ENCODE measurements at regions not wholly inside any gene's neighbourhood (a gene's known extent, or its start where the extent isn't known, plus 50 kb on each side); places are given as distances from the start of the nearest gene placed in this dataset.
A peak's percentile ranks its signal among the peaks of the same experiment; 100 is the strongest.

DNA sequence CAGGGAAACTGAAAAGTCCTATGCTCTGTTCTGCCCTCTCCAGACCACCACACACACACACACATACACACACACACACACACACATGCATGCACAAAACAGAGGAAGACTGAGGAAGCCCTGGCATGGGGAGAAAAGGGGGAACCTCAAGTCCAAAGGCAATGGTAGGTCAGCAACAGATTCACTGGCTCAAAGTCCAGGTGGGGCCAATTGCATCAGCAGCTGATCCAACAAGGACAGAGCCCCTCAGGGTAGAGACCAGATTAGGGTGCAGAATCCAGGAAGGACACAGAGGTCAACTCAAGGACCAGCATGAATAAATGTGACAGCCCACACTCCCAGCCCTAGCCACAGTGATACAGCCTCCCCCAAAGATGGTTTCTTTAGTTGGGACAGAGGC lies 425.0 kb upstream of the SOX5 start:
- peaks cover 13 to 32% of the 10 kb centered on the region in 2 experiments for H3K79me1 ChIP-seq (ENCODE audit: low read depth in 1 of 2, low read length in 2 of 2)
- H2AFZ ChIP-seq (replicated peaks; ENCODE audit: low read length, poor library complexity): no peak overlapping the region
- peak overlapping the region; percentile 32 for H4K91ac ChIP-seq (ENCODE audit: insufficient read depth, low read depth, low read length)
- H2AK9ac ChIP-seq (replicated peaks; ENCODE audit: low read depth, low read length, poor library complexity): peak overlapping the region; percentile 81
- ChIA-PET CTCF (no interaction called here), POLR2A (ENCODE audit: unreplicated experiment) (no interaction called here)
- H4K8ac ChIP-seq (ENCODE audit: low read depth in 2 of 2, low read length in 2 of 2): peak overlapping the region in 1 of 2 experiments; percentile 35; a peak in 1 of 4 replicates
- peaks cover 3% of the 10 kb centered on the region; the same call in 1 of the 2 replicates for H3K9me1 ChIP-seq (ENCODE audit: insufficient read depth, low read length)
- H3K27me3 ChIP-seq (ENCODE audit: control insufficient read depth, insufficient read depth, low read length): no peaks in the 10 kb centered on the region
- in situ Hi-C loops (cut with MboI; ENCODE audit: low sequenced_read_pairs) (no loop called here), dilution Hi-C loops (cut with HindIII; ENCODE audit: low sequenced_read_pairs, unreplicated experiment) (no loop called here), intact Hi-C loops (cut with micrococcal nuclease) (no loop called here)
- no TSS peak for BruUV-seq (replicated peaks)
- peak overlapping the region; percentile 39; the same call in 1 of the 2 replicates for H3K18ac ChIP-seq (ENCODE audit: low read depth, low read length)
- peak overlapping the region; percentile 63 for H2BK120ac ChIP-seq (ENCODE audit: low read depth, low read length)
- no peaks in the 10 kb centered on the region; the same call in 1 of the 2 replicates for H3K36me3 ChIP-seq (ENCODE audit: control insufficient read depth, insufficient read depth, low read length)
- peak overlapping the region; percentile 44; the same call in 1 of the 2 replicates for H3K14ac ChIP-seq (replicated peaks; ENCODE audit: low read depth, low read length)
- peaks cover 9% of the 10 kb centered on the region for H3K4me1 ChIP-seq (ENCODE audit: control insufficient read depth, insufficient read depth, low read length)
- H2BK20ac ChIP-seq (ENCODE audit: low read depth, low read length): peak overlapping the region; percentile 84; the same call in 1 of the 2 replicates
- H2BK15ac ChIP-seq (ENCODE audit: low read depth, low read length): 0 out of 3 replicates have a peak overlapping the region, but pooled peaks have one; percentile 21
- H3K27ac ChIP-seq (ENCODE audit: insufficient read depth, low read length): no peak overlapping the region
- H2AK5ac ChIP-seq (ENCODE audit: low read depth, low read length): peak overlapping the region; percentile 49
- no peak overlapping the region for H3K4me2 ChIP-seq (ENCODE audit: low read depth, low read length)
- no peak overlapping the region for H3K9ac ChIP-seq (ENCODE audit: low read depth, low read length)
- H3K4me3 ChIP-seq (ENCODE audit: insufficient read depth, low read depth, low read length): no peak overlapping the region
- no peaks in the 10 kb centered on the region for H4K20me1 ChIP-seq (ENCODE audit: insufficient read depth, low read length)
- H3K9me3 ChIP-seq (ENCODE audit: control insufficient read depth, insufficient read depth, low read length): no peaks in the 10 kb centered on the region
- H4K5ac ChIP-seq (ENCODE audit: low read depth, low read length): no peak overlapping the region
- TF ChIP-seq FOS (IDR thresholded peaks at IDR 0.05; ENCODE audit: low read depth, low read length) (no peak), BHLHE40 (IDR thresholded peaks at IDR 0.05; ENCODE audit: low read depth, low read length) (no peak), RFX5 (IDR thresholded peaks at IDR 0.05; ENCODE audit: low read depth, low read length) (no peak), MXI1 (IDR thresholded peaks at IDR 0.05; ENCODE audit: borderline replicate concordance, low read depth, low read length) (no peak)
- H3K4ac ChIP-seq (ENCODE audit: low read depth, low read length): peak overlapping the region; percentile 67
- DNase-seq (no peak), ATAC-seq (ENCODE audit: low read depth) (no peak)
- H3K23ac ChIP-seq (ENCODE audit: low read depth, low read length): peak overlapping the region; percentile 34; the same call in 1 of the 2 replicates
- peak overlapping the region; percentile 45 for H2BK5ac ChIP-seq (ENCODE audit: low read depth, low read length, poor library complexity, severe bottlenecking)
- H3K56ac ChIP-seq (ENCODE audit: extremely low read depth, insufficient read depth, low read length): no peak overlapping the region

Data from IMR-90 (cell line).